Stimulated activated CD8-positive, alpha-beta memory T cell treated with anti-CD3 and anti-CD28 coated beads, Interleukin-7, amount 100 ng/mL, for 4 hours (primary cell): ENCODE measurements at regions not wholly inside any gene's neighbourhood (a gene's known extent, or its start where the extent isn't known, plus 50 kb on each side); places are given as distances from the start of the nearest gene placed in this dataset.
"Not testable (repeated sequence)": the region's sequence is repeated elsewhere in the genome, so short reads cannot be mapped to it uniquely, and the experiment has no call there.

Source experiments
- DNase-seq, 2 donors: peaks; one replicate each; pipeline ENCODE4 v3.0.0-alpha.2; 2020; ENCODE audit warnings: low read depth in 2 of 2

DNA sequence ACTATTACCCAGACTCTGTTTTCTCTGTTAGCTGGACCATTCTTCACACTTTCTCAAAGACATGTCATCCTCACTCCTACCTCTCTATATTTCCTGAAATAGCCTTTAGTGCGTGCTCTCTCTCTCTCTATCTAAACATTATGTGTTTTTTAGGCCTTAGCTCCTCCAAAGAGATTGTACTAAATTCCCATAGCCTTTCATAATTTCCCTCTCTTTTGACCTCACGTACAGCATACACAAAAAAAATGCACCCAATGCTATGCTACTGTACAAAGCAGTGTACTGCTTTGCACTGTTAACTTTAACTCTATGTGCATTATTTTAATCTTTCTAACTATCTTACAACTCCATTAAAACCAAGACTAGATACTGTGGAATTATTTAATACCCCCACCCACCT lies 288.4 kb downstream of the DAD1 start:
- DNase-seq, result no peak

DNA sequence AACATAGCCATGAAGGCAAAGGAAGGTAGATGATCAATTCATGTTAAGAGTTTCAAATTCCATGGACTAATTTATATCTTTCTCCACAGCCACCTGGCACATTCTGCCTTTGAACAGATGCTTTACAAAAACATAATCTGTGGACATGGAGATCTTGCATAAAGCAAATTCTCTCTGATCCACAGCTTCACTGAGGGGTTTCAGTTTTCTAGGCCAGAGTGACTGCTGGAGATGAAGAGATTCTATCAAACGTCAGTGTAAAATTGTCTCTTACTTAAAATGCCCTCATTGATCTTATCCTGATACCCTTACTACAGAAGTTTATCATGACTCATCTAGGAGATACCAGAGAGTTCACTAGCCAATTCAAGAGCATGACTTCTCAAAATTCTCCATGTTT lies 291.6 kb downstream of the DAD1 start:
- DNase-seq, result no peak

DNA sequence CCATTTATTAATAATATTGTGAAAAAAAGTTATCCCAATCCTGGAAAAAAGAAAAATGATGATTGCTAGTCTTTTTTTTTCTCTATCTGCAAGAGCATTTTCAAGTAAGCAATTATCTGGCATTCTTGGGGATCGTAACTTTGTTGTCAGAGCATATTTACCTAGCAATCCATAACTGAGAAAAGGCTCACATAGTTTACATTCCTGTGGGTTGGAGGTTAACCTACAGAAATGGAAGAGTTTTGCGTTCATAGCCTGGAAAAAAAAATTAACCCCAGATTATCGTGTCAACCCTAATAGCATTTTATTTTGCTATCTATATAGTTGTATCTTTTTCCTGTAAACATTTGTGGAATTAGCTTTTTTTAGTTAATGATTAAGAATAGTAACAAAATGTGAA lies 292.3 kb downstream of the DAD1 start:
- no peak for DNase-seq

DNA sequence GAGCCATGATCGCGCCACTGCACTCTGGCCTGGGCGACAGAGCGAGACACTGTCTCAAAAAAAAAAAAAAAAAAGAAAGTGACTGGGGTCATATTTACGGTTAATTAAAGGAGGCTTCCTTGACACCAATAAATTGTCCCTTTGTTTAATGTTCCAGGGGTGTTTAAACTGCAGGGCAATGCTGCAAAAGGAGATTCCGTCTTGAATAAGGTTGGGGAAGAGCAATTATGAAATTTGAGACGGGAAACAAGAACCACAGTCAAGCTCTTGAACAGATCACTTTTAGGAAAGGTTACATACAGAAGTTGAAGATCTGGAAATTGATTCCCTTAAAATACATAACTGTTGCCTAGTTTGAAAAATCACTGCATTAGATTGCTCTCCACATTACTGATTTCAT lies 292.9 kb downstream of the DAD1 start:
- DNase-seq, result no peak

DNA sequence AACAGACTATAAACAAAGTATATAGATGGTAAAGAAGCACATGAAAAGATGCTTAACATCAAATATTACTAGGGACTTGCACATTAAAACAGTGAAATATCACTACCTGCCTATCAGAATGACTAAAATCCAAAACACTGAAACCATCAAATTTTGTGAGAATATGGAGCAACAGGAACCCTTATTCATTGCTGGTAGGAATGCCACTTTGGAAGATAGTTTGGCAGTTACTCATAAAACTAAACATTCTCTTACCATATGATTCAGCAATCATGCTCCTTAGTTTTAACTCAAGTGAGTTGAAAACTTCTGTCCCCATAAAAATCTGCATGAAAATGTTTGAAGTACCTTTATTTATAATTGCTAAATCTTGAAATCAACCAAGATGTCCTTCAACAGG lies 297.6 kb downstream of the DAD1 start:
- no peak for DNase-seq

DNA sequence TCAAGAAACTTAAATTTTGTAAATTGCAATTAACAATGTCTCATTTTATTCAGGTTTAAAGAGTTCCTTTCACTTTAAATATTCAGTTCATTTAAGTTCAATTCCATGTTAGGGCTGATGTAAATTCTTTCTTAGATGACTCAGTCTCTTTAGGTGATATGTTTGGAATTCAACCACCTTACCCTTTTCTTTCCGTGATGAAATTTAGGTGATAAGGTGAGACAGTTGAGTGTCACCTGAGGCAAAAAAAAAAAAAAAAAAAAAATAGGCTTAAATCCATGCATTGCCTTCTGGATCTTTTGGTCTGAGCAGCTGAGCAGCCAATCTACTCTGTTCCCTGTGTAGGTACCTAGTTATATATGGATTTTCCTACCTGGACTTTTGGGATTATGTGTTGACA lies 299.5 kb downstream of the DAD1 start:
- DNase-seq, result no peak

DNA sequence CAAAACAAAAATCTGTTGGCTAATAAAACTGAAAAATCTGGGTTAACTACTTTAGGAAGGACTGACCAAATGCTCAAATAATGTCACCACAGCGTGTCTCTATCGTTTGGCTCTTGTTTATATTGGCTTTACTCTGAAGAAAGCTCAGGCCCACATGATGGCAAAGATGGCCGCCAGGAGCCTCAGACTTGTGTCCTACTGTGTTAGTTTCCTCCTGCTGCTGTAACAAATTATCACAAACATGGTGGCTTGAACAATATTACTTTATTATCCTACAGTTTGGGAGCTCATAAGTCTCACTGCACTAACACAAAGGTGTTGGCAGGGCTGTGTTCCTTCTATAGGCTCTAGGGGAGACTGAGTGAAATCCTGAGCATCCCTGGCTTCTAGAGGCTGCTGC lies 303.0 kb downstream of the DAD1 start:
- DNase-seq, result no peak

DNA sequence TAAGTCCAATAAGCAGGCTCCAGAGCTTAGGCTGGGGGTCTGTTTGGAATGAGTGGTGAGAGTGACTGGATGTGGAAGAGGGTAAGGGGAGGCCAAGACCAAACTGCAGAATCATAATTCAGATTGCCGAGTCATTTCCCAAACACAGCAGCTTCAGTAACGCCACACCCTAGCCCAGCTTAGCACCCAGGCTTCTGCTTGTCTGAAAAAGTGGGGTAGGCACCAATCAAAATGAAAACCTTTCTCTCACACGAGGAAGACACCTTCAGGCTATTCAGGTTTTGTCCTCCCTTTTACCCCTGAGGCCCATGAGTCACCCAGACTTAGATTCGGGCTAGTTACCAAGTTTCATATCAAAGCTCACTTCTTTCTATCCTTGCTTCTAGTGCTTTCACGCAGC lies 306.1 kb downstream of the DAD1 start:
- no peak for DNase-seq

DNA sequence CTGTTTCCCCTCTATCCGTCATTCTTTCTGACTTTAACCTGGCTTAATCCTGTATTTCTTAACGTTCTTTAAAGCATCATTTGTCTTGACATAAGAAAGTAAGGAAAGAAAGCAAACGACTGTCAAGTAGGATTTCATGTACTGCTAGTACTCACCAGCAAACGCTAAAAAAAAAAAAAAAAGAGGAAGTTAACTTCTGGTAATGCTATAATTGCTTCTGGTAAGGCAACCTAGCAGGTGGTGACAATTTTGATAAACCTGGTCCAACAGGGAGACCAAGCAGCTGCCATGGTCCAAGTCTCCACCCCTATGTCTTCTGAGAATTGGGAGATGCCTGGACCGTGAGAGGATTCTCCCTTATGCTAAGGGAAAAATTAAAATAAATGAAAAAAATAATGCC lies 306.6 kb downstream of the DAD1 start:
- DNase-seq, result no peak

DNA sequence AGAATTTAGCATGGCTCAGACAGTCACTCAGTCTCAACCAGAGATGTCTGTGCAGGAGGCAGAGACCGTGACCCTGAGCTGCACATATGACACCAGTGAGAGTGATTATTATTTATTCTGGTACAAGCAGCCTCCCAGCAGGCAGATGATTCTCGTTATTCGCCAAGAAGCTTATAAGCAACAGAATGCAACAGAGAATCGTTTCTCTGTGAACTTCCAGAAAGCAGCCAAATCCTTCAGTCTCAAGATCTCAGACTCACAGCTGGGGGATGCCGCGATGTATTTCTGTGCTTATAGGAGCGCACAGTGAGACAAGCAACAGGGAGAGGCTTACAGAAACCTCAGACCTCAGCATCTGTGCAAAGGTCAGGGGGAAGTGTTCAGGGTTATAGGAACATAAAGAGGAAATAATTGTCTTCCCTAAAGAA lies 307.6 kb downstream of the DAD1 start:
- not testable (repeated sequence) for DNase-seq

DNA sequence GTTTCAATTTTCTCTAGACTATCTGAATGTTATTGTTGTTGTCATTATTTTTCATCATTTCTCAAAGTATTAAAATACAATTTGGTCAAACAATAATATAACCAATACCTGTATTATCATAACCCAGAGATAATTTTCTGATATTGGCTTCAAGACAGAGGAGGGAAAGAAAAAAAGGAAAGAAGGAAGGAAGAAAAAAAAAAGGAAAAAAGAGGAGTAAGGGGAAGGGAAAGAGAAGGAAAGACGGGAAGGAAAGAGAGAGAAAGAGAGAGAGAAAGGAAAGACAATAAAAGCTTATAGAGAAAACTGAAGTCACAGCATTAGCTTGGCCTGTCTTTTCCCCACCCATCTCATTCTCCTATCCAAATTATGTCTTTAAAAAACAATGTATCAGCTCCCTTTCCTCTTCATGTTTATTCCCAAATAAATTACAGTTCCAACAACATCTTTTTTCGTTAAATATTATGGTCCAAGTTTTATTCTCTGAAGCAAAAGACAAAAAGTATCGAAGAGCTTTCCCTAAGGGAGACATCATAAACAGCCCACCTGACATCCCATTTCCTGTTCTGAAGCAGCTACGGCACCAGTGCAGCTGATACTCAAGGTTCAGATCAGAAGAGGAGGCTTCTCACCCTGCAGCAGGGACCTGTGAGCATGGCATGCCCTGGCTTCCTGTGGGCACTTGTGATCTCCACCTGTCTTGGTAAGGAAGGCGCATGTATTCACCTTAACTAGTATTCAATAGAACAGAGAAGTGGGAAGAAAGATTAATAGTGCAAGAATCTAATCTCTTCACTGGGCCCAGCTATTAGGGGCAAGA lies 308.3 kb downstream of the DAD1 start:
- no peak for DNase-seq

DNA sequence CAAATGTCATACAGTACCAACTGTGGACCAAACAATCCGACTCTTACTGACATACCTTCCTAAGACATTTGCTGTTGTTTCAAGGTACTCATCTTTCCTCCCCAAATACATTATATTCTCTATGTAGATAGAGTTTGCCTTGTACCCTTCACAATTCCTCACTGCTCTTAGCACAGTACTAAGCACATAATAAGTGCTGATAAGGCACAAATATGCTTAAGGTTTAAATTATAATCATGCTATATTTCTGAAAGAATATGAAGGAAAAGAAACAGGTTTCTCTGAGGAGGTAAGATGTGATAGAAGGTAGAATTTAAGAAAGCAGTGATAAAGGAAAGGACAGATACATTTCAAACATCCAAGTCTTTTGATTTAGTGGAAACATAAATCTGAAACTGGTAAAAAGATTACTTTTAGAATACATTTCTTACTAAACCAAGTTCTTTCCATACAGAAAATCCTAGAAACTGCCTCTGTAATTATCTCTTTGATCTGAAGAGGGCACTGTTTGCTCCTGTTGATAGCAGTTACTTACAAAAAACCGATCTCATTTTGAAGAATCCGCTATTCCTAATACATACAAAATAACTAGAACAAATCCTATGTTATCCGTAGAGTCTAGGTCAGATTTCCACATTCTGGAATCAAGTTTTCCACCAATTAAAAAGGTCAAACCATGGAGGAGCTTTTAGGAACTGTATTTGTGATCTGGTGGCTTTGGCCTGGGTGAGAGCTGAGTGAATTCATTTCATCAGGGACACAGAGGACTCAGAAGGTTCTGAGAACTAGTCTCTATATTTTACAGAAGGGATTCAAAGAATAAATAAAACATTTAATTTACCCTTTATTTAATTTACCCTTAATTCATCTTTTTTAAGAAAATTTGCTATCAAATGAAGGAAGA lies 311.9 kb downstream of the DAD1 start:
- DNase-seq, result no peak

DNA sequence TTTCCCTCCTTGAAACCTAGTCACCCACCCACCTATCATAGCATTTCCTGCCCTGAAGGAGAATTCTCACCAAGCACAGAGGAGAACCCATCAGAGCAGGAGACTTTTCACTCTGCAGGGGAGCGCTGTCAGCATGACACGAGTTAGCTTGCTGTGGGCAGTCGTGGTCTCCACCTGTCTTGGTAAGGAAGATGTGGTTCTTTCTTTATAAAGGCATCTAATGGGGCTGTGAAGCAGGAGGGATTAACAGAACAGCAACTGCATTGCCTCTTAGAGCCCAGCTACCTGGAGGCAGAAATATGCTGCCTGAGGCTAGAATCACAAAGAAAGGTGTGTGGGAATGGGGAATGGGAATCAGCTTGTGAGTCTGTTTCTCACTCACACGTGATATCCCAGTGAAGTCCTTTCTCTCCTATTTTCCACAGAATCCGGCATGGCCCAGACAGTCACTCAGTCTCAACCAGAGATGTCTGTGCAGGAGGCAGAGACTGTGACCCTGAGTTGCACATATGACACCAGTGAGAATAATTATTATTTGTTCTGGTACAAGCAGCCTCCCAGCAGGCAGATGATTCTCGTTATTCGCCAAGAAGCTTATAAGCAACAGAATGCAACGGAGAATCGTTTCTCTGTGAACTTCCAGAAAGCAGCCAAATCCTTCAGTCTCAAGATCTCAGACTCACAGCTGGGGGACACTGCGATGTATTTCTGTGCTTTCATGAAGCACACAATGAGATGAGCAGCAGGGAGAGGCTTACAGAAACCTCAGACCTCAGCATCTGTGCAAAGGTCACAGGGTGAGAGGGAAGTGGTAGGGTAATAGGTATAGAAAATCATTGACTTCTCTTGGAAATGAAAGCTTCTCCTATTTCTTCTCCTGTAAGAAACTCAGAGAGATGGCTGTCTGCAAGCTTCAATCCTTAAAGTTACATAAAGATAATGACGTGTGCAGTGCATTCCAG lies 316.9 kb downstream of the DAD1 start:
- DNase-seq, result no peak

DNA sequence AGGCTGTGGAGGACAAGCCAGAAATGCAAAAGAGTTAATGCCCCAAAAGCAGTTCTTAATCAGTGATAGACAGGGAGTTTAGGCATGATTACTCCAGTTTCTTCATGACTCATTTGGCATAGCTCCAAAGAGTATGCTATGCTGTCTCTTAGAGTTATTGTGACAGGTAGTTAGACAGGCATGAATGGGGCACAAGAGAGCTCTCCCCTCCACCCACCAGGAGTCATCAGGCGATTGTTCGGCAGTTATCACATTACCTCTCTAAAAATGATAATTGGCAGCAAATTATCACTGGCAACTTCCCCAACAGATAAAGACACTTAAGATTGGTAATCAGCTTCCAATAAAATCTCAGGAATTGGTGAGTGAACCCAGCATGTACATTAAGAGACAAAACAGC lies 320.1 kb downstream of the DAD1 start:
- no peak for DNase-seq

DNA sequence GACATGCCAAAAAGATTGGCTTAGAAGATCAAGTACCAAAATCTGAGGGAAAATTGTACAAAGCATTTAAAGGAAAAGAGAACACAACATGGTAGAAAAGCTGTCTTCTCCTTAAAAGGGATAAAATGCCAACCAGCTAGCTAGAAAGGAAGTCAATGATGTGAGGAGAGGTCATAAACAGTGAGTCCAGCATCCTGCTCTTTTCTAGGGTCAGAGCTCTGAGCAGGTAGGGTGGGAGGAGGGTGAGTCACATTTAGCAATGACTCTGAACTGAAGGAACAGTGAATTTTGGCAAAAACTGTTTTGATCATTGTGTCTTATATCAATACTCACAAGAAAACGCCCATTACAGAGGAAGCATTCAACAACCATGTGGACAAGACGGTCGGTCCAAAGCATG lies 322.3 kb downstream of the DAD1 start:
- DNase-seq, result no peak

DNA sequence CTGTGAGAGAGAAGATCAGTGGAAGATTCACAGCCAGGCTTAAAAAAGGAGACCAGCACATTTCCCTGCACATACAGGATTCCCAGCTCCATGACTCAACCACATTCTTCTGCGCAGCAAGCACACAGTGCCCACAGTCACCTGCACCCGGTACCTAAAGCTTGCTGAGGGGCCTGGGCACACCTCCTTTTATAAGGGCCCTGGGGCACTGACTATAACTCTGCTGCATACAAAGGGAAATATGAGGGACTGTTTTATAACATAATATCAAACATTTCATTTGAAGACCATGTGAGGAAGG lies 322.9 kb downstream of the DAD1 start:
- no peak for DNase-seq

DNA sequence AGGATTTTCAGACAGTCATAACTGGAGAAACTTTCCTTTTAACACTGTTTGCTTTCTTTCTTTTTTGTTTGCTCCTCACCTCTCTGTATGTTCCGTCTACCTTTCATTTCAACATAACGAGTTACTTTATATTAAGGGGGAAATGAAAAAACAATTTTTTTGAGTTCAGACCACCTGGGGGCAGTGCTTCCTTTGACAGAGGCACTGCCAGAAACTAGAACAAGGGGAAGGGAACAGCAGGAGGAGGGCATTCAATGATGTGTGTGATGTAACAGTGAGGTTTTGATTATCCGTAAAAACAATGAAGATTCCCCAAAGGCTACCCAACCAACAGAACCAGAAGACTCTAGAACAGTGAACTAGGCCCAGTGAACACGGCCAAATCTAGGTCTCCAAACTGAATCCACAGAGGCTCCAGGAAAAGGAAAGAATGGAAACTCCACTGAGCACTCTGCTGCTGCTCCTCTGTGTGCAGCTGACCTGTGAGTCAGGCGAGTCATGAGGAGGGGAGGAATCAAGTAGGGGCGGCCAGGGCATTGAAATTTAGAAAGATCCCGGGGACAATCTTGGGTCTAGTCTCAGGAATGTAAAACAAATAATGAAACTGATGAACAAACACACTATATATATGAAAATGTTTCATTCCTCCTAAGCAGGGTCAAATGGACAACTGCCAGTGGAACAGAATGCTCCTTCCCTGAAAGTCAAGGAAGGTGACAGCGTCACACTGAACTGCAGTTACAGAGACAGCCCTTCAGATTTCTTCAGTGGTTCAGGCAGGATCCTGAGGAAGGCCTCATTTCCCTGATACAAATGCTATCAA lies 323.5 kb downstream of the DAD1 start:
- DNase-seq, result no peak

DNA sequence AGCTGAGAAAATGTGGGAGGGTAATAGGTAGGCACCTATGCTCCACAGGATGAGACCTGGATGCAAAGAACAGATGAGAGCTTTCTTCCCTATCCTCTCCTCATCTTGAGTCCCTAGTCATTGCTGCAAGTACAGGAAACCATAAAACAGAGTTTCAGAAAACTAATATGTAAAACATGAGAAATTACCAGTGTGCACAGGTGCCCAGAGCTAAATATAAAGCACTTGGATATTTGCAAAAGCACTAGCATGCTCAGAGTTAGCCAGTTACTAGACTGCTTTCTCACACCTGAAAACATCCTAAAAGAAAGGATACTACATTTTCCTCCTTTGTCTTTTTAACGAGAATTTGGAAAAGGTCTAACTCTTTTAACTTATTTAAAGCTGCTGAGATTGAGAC lies 324.3 kb downstream of the DAD1 start:
- no peak for DNase-seq

DNA sequence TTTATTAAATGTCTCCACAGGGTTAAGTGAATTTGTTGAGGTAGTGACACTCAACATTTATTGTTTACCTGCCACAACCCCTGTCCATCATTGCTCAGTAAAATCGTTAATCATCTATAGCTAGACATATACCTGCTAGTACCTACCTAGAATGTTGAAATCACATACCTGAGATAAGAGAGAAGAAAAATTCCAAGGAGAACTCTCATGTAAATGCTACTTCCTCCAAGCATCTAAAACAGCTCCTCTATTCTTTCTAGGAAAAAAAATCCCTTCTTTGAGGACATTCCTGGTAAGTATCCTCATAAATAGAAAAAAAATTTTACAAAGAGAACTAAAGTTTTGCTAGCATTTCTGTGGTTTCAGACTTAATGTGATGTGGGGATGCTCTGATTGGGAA lies 325.1 kb downstream of the DAD1 start:
- no peak for DNase-seq

DNA sequence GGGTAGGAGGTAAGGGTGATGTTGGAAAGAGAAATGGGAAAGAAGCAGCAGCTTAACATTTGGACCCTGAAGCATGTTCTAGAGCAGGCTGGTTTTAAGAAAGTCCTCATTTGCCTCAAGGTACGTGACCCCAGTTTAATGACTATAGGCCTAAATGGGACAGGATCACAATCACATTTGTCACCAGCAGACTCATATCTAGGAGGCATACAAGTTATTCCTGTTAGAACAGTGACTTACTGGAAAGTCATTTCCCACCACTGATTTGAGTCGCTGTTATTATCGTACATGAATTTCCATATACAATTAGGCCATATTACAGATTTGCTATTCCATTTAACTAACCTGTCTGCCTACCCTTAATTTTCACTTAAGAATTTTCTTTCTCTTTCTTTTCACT lies 326.1 kb downstream of the DAD1 start:
- DNase-seq, result no peak
